Stomach (tissue), 8 donors: ENCODE measurements at regions not wholly inside any gene's neighbourhood (a gene's known extent, or its start where the extent isn't known, plus 50 kb on each side); places are given as distances from the start of the nearest gene placed in this dataset.

Experiments used
- DNase-seq, 2 donors: peaks; one replicate each; pipeline versions ENCODE4 v3.0.0 to v3.0.0-alpha.2; 2013 to 2019
- H3K27ac ChIP-seq, 5 donors: fragments of 200-600 bp in 4 of 5; sonication (generic) in 4 of 5; one replicate each; pipeline ENCODE4 v1.5.1; 2013 to 2019; ENCODE audit warnings: mild to moderate bottlenecking in 1 of 5, moderate library complexity in 1 of 5
- H3K27me3 ChIP-seq, 3 donors: fragments of 200-600 bp; sonication (generic); one replicate each; pipeline ENCODE4 v1.5.1; 2017 to 2019; ENCODE audit warnings: mixed run types in 1 of 3
- H3K36me3 ChIP-seq, 4 donors: fragments of 200-600 bp; sonication (generic); 1 replicate in 3 of 4; 2 replicates in 1 of 4; pipeline ENCODE4 v1.5.1; 2016 to 2019
- H3K4me1 ChIP-seq, 4 donors: fragments of 200-600 bp; sonication (generic); one replicate each; pipeline ENCODE4 v1.5.1; 2016 to 2019
- H3K4me3 ChIP-seq, 4 donors: fragments of 200-600 bp; sonication (generic) in 3 of 4; one replicate each; pipeline ENCODE4 v1.5.1; 2016 to 2019; ENCODE audit warnings: mild to moderate bottlenecking in 1 of 4
- H3K9me3 ChIP-seq, 4 donors: fragments of 200-600 bp; sonication (generic); one replicate each; pipeline ENCODE4 v1.5.1; 2016 to 2019
- EP300 ChIP-seq: sonication (generic); formaldehyde crosslinking; IDR thresholded peaks from one replicate; pipeline ENCODE4 v1.6.1; 2017; ENCODE audit warnings: antibody characterized with exemption
- POLR2A ChIP-seq, 4 donors: fragments of 450-650 bp; IDR thresholded peaks; one replicate each; pipeline ENCODE4 v1.6.1; 2016; ENCODE audit warnings: antibody characterized with exemption in 4 of 4, control low read depth in 2 of 4, mild to moderate bottlenecking in 1 of 4, moderate library complexity in 1 of 4
- POLR2AphosphoS5 ChIP-seq, 3 donors: sonication (generic); formaldehyde crosslinking; IDR thresholded peaks; one replicate each; pipeline ENCODE4 v1.6.1; 2016; ENCODE audit warnings: antibody characterized with exemption in 3 of 3
- WGBS, 5 donors: extraction: QIAGEN DNeasy Blood & Tissue Kit in 3 of 5; methylation state at CpG; one replicate each; pipeline versions ENCODE4 v1.1.5 to v1.1.7; 2013 to 2018; 5-methylcytosine and 5-hydroxymethylcytosine counted together
- intact Hi-C: fragments of 100-400 bp; cut with DNase I; formaldehyde crosslinking; loops from one replicate; pipeline ENCODE4 v1.15.1; 2023; ENCODE audit warnings: low total_unique reads
- TF ChIP-seq, protein P1 (sequence below), 7 experiments: fragments of 450-650 bp in 4 of 7; fragments of 200-600 bp in 3 of 7; sonication (generic) in 3 of 7; IDR thresholded peaks; one replicate each; pipeline ENCODE4 v1.5.1; 2016 to 2019; ENCODE audit warnings: antibody characterized with exemption in 7 of 7, control low read depth in 2 of 7, mild to moderate bottlenecking in 1 of 7
- donor health status: healthy with polysubstance abuse.
- donor health status: Bipolar disorder and iron deficiency.
- donor health status: healthy.

GRCh38 chr1:221294242-221294641 lies 415.0 kb downstream of the HLX start:
- no peaks in the 10 kb centered on the region for H3K36me3 ChIP-seq
- WGBS, 5 donors: 89 to 98% (median 95%) methylated on average over 2 of the region's 2 CpGs
- TF ChIP-seq POLR2A (IDR thresholded peaks at IDR 0.05) (no peak), EP300 (no peak), POLR2AphosphoS5 (IDR thresholded peaks at IDR 0.05) (no peak)
- TF ChIP-seq, protein P1, sequence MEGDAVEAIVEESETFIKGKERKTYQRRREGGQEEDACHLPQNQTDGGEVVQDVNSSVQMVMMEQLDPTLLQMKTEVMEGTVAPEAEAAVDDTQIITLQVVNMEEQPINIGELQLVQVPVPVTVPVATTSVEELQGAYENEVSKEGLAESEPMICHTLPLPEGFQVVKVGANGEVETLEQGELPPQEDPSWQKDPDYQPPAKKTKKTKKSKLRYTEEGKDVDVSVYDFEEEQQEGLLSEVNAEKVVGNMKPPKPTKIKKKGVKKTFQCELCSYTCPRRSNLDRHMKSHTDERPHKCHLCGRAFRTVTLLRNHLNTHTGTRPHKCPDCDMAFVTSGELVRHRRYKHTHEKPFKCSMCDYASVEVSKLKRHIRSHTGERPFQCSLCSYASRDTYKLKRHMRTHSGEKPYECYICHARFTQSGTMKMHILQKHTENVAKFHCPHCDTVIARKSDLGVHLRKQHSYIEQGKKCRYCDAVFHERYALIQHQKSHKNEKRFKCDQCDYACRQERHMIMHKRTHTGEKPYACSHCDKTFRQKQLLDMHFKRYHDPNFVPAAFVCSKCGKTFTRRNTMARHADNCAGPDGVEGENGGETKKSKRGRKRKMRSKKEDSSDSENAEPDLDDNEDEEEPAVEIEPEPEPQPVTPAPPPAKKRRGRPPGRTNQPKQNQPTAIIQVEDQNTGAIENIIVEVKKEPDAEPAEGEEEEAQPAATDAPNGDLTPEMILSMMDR (IDR thresholded peaks at IDR 0.05): no peak
- no peaks in the 10 kb centered on the region for H3K4me1 ChIP-seq
- no peak overlapping the region for H3K27ac ChIP-seq
- H3K27me3 ChIP-seq: no peaks in the 10 kb centered on the region
- no peak overlapping the region for H3K4me3 ChIP-seq
- intact Hi-C loops: no loop called here
- H3K9me3 ChIP-seq: no peaks in the 10 kb centered on the region
- DNase-seq: no peak

DNA sequence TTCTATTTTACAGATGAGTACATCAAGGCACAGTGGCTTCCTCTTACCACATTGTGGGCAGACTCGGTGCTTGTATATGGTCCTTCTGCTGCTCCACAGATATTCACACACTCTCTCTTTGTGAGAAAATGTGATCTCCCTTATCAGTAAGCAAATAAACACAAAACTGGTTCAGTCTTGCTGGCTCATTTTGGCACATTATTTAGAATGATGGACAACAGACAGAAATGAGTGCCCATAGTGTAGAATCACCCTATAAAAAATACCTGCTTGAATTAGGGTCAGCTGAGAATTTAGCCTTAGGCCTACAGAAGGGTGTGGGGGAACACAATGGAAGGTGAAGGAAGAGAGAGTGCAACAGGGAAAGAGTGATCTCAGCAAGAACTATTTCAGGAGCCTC lies 423.1 kb downstream of the HLX start:
- Histone ChIP-seq H3K4me3 (no peak overlapping the region), H3K27ac (no peak overlapping the region), H3K36me3 (no peaks in the 10 kb centered on the region), H3K27me3 (peaks cover 0 to 8% (median 0%) of the 10 kb centered on the region in 3 donors), H3K4me1 (no peaks in the 10 kb centered on the region), H3K9me3 (no peaks in the 10 kb centered on the region)
- no peak for TF ChIP-seq POLR2A (IDR thresholded peaks at IDR 0.05)
- TF ChIP-seq, protein P1 (IDR thresholded peaks at IDR 0.05): no peak
- TF ChIP-seq POLR2AphosphoS5 (IDR thresholded peaks at IDR 0.05): no peak
- TF ChIP-seq EP300: no peak
- DNase-seq: no peak
- 12 to 60% (median 30%) methylated on average over 1 of the region's 1 CpG for WGBS, 5 donors
- intact Hi-C loops: no loop called here

DNA sequence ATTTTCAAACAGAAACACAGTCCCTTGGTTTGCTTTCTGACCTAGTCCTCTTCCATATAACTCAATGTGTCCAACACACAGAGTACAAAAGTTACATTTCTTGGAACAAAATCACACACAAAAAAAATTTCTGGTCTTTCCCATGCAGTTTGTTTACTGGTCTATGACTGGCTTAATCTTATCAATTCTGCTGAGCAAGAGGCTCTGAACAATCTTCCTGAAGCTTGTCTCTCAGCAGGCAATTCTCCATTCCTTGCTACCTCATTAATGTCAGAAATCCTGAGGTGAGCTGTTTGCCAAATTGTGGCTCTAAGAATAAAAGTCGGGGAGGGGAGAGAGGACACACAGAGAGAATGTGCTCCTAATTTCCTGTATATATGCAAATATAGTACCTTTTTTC lies 423.6 kb downstream of the HLX start:
- intact Hi-C loops: no loop called here
- Histone ChIP-seq H3K27ac (no peak overlapping the region), H3K36me3 (no peaks in the 10 kb centered on the region), H3K27me3 (peaks cover 0 to 8% (median 0%) of the 10 kb centered on the region in 3 donors), H3K9me3 (no peaks in the 10 kb centered on the region), H3K4me1 (no peaks in the 10 kb centered on the region), H3K4me3 (no peak overlapping the region)
- TF ChIP-seq POLR2A (IDR thresholded peaks at IDR 0.05) (no peak), POLR2AphosphoS5 (IDR thresholded peaks at IDR 0.05) (no peak), EP300 (no peak)
- TF ChIP-seq, protein P1 (IDR thresholded peaks at IDR 0.05): no peak
- WGBS, 5 donors: 12 to 32% (median 21%) methylated on average over 1 of the region's 1 CpG
- no peak for DNase-seq

DNA sequence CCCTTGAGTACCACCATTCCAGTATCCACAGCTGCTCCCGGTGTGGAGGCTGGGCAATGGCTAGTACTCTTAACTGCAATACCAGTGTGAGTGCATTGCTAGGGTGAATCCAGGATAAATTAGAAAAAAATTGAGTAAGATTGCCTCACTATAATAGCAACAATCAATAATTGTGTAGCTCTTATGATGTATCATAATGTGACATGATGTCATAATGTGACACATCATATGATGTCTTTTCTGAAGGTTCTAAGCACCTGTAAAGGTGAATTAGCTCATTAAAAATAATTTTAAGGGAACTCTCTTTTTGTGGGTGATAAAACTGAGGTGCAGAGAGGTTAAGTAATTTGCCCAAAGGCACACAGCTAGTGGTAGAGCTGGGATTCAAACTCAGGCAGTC lies 424.4 kb downstream of the HLX start:
- Histone ChIP-seq H3K4me1 (no peaks in the 10 kb centered on the region), H3K27me3 (peaks cover 0 to 8% (median 0%) of the 10 kb centered on the region in 3 donors), H3K27ac (no peak overlapping the region), H3K36me3 (no peaks in the 10 kb centered on the region), H3K4me3 (no peak overlapping the region), H3K9me3 (no peaks in the 10 kb centered on the region)
- WGBS, 5 donors: 50 to 88% (median 70%) methylated on average over 1 of the region's 1 CpG
- TF ChIP-seq POLR2AphosphoS5 (IDR thresholded peaks at IDR 0.05) (no peak), POLR2A (IDR thresholded peaks at IDR 0.05) (no peak), EP300 (no peak)
- DNase-seq: no peak
- intact Hi-C loops: no loop called here

- WGBS, 5 donors: 89 to 91% (median 90%) methylated on average over 5 of the region's 5 CpGs
- H3K27me3 ChIP-seq: peaks cover 0 to 8% (median 0%) of the 10 kb centered on the region in 3 donors
- no peak for DNase-seq
- no peaks in the 10 kb centered on the region for H3K4me1 ChIP-seq
- no peaks in the 10 kb centered on the region for H3K9me3 ChIP-seq
- intact Hi-C loops: no loop called here
- H3K27ac ChIP-seq: no peak overlapping the region
- H3K36me3 ChIP-seq: no peaks in the 10 kb centered on the region
- no peak overlapping the region for H3K4me3 ChIP-seq
- TF ChIP-seq POLR2A (IDR thresholded peaks at IDR 0.05) (no peak), EP300 (no peak), POLR2AphosphoS5 (IDR thresholded peaks at IDR 0.05) (no peak)
- TF ChIP-seq, protein P1 (IDR thresholded peaks at IDR 0.05): no peak
These were observed 427.0 kb downstream of the HLX start for GRCh38 chr1:221306239-221306638.
